Glomerular visceral epithelial cell (primary cell): ENCODE measurements at regions not wholly inside any gene's neighbourhood (a gene's known extent, or its start where the extent isn't known, plus 50 kb on each side); places are given as distances from the start of the nearest gene placed in this dataset.
"Not testable (repeated sequence)": the region's sequence is repeated elsewhere in the genome, so short reads cannot be mapped to it uniquely, and the experiment has no call there.

Source experiments
- DNase-seq: peaks from one replicate; pipeline ENCODE4 v3.0.0-alpha.2; 2016; ENCODE audit errors: extremely low spot score

- no peak for DNase-seq
Measured at GRCh38 chr16:48105976-48106375, 49.8 kb downstream of the ABCC12 start.

- DNase-seq = no peak
Measured at GRCh38 chr16:48105456-48105855, 50.3 kb downstream of the ABCC12 start.

GRCh38 chr16:48103591-48103990, 52.2 kb downstream of the ABCC12 start:
- DNase-seq = no peak

GRCh38 chr16:48102083-48103008, 53.4 kb downstream of the ABCC12 start:
- no peak for DNase-seq

GRCh38 chr16:48101069-48101674, 54.6 kb downstream of the ABCC12 start:
- DNase-seq = no peak

GRCh38 chr16:48099455-48099854, 56.3 kb downstream of the ABCC12 start:
- DNase-seq = no peak

- DNase-seq = no peak
Measured at GRCh38 chr16:48098472-48098871, 57.3 kb downstream of the ABCC12 start.

- DNase-seq = no peak
Measured at GRCh38 chr16:48091117-48091516, 64.7 kb downstream of the ABCC12 start.

GRCh38 chr16:48089053-48089792, 66.6 kb downstream of the ABCC12 start:
- DNase-seq = no peak

- no peak for DNase-seq
Measured at GRCh38 chr16:48087639-48088038, 68.2 kb downstream of the ABCC12 start.

- no peak for DNase-seq
Measured at GRCh38 chr16:48086422-48086821, 69.4 kb downstream of the ABCC12 start.

- DNase-seq = no peak
Measured at GRCh38 chr16:48085729-48086128, 70.1 kb downstream of the ABCC12 start.

- DNase-seq = no peak
Measured at GRCh38 chr16:48084826-48085225, 71.0 kb downstream of the ABCC12 start.

GRCh38 chr16:48082516-48082915, 73.3 kb downstream of the ABCC12 start:
- DNase-seq = no peak

GRCh38 chr16:48081656-48082055, 74.1 kb downstream of the ABCC12 start:
- DNase-seq = peak; percentile 40

- DNase-seq = no peak
Measured at GRCh38 chr16:48076455-48077012, 79.3 kb downstream of the ABCC12 start.

- DNase-seq = no peak
Measured at GRCh38 chr16:48075398-48075797, 80.4 kb downstream of the ABCC12 start.

GRCh38 chr16:48067388-48067787, 88.4 kb downstream of the ABCC12 start:
- DNase-seq = no peak

- no peak for DNase-seq
Measured at GRCh38 chr16:48064971-48065370, 90.8 kb downstream of the ABCC12 start.

GRCh38 chr16:48062681-48063080, 93.1 kb downstream of the ABCC12 start:
- no peak for DNase-seq

- no peak for DNase-seq
Measured at GRCh38 chr16:48059936-48060335, 95.9 kb downstream of the ABCC12 start.

GRCh38 chr16:48059190-48059589, 96.6 kb downstream of the ABCC12 start:
- not testable (repeated sequence) for DNase-seq
